ENCODE measurements at regions not wholly inside any gene's neighbourhood (a gene's known extent, or its start where the extent isn't known, plus 50 kb on each side); places are given as distances from the start of the nearest gene placed in this dataset.
"Not testable (repeated sequence)": the region's sequence is repeated elsewhere in the genome, so short reads cannot be mapped to it uniquely, and the experiment has no call there.

GRCh38 chr5:156169495-156169894 is 157.5 kb upstream of the SGCD start:
- DNase-seq: no peak

DNA sequence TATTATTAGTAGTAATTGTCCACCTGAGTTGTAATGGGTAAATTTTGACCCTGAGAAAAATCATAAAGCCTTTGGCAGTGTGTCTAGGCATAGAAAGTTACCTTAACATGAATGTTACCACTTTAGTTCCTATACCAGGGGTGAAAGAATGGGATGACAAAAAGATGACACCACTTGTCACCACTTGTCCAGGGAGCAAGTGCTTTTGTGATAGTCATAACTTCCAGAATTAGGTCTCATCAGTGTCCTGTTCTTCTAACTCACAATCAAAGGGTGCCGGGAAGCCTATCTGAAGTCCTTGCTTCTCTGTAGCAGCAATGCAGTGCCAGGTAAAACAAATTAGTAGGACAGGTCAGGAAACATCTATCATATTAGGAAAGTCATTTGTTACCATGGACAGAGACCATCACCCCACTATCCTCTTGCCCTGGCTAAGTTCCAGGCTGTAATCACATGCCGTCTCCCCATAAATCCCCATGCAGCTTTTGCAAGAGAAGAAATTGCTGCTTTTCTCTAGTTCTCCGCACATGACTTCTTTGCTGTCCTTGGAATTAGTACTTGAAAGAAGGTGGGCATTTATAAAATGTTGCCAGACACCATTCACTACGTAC is 156.5 kb upstream of the SGCD start:
- no peak for DNase-seq

DNA sequence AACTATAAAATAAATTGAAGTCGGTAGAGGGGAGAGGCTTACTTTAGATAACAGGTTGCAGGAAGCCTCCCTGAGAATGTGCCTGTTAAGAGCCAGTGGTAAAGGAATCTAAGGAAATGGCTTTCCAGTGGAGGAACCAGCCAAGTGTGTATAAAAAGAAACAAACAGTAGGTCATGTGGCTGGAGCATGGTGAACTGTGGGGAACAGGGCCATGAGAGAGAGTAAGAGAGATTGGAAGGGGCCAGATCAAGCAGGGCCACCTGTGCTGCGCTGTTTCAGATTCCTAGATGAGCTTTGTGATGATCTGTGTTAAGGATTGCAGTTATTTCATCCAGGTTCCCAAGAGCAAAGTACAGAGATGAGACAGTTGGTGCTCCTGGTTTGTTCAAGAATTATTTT is 152.7 kb upstream of the SGCD start:
- no peak for DNase-seq

- DNase-seq: no peak
Measured at GRCh38 chr5:156178117-156178516, 148.8 kb upstream of the SGCD start.

DNA sequence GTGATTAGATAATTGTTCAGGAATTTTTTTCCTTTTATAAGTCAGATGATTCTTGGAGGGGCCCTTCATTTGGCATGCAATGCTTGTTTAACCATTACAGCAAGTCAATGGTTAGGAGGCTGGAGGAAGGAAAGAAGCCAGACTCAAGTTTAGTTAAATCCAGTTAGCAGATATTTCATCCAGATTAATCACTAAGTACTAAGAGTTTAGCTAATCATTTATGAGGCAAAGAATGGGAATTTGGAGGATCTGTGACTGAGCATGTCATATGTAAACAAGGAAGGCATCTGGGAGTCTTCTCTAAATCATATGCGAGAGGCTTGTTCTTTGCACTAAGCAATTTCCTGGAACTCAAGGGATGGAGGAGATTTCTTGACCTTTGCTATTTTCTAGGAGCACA is 145.3 kb upstream of the SGCD start:
- DNase-seq: no peak

DNA sequence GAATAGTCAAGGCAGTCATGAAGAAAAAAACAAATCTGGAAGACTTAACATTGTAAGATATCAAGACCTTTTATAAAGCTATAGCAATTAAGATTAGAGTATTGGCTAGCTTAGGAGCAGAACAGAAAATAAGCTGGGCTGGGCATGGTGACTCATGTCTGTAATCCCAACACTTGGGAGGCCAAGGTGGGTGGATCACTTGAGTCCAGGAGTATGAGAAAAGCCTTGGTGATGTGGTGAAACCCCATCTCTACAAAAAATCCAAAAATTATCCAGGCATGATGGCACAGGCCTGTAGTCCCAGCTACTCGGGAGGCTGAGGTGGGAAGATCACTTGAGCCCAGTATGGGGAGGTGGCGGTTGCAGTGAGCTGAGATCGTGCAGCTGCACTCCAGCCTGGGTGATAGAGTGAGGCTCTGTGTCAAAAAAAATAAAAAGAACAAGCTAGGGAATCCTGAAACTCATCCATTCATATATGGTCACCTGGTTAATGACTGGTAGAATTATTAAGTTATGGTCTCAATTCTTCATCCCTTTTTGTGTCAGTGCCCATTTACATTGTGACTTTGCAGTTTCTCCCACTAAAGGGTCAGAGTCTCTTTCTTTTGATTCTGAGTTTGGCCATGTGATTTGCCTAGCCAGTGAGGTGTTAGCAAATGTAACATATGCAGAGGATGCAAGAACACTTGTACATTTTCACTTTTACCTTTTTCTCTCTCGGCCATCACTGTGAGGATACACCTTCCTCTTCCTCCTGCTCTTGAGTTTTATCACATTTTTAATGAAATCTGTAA is 144.6 kb upstream of the SGCD start:
- no peak for DNase-seq

- DNase-seq: no peak
Measured at GRCh38 chr5:156186760-156187159, 140.2 kb upstream of the SGCD start.

DNA sequence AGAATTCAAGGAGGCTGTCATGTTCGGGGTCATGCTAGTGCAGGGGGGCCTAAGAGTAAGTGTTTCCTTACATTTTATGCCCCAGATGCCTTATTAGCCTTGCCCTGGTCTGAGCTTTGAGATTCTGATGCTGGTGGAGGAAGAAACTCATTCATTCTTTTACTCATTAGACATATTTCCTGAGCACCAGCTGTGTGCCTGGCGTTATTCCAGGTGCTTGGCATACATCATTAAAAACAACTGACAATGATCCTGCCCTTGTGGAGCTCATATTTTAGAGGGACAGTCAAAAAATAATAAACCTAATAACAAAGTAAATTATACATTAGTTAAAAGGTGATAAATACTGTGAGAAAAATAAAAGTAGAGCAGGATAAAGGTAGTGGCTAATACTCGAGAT is 138.9 kb upstream of the SGCD start:
- no peak for DNase-seq

DNA sequence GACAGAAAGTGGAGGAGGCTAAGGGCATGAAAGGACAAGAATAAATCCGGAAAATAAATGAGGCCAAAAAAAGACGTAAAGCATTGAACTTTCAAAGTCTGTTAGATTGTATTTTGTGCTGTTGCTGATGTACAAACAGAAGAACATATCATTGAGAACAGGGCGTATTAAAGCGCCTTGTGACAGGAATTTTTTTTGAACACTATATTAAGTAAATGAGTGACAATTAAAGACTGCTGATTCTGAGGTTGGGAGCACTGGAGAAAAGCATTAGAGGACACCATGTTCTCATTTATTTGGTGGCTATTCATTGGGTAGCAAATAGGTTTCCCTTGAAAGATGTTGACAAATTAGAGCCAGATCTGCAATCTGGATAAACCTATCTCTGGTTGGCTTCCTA is 137.3 kb upstream of the SGCD start:
- no peak for DNase-seq

DNA sequence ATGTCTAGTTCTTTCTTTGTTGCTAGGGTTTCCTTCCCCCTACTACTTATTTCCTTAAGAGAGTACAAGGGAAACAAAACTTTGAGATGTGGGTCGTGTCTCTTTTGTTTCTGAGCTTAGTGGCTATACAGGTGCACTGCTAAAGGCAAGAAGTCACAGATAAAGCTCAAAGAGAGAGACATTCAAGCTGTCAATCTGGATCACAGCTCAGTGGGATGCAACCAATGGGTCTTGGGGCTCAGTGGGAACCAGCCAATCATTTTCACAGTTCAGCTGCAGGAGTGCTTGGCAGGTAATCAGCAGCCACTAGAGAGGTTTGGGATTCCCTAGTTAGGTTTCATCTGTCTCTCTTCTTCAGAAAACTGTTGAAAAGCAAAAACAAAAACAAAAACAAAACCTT is 135.4 kb upstream of the SGCD start:
- DNase-seq: no peak

- no peak for DNase-seq
Measured at GRCh38 chr5:156197042-156197635, 129.8 kb upstream of the SGCD start.

GRCh38 chr5:156199045-156199444 is 127.9 kb upstream of the SGCD start:
- no peak for DNase-seq

- no peak for DNase-seq
Measured at GRCh38 chr5:156200938-156201787, 125.8 kb upstream of the SGCD start.

GRCh38 chr5:156201788-156202403 is 125.1 kb upstream of the SGCD start:
- DNase-seq: no peak

- no peak for DNase-seq
Measured at GRCh38 chr5:156208271-156208670, 118.7 kb upstream of the SGCD start.

GRCh38 chr5:156218367-156219158 is 108.4 kb upstream of the SGCD start:
- DNase-seq: no peak

DNA sequence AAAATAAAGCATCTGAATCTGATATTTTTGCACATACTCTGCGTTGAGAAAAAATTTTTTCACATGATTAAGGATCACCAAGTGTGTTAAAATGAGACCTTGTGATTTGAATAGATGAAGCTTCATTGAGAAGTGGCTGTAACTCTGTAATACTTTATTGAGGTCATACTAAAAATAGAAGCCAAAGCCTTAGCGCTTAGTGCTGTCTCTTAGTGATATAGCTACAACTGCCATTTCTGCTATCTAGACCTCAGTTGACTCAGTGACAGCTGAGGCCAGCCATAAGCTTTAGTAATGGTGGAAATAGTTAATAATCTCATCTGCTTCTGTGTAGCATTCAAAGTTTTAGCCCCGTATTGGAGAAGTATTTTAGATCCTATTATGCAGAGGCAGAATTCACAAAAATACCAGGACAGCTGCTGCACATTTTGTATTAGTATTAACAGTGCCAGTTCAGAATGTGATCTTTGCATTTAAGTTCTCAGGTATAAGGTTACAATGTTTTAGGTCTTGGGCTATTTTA is 107.4 kb upstream of the SGCD start:
- no peak for DNase-seq

DNA sequence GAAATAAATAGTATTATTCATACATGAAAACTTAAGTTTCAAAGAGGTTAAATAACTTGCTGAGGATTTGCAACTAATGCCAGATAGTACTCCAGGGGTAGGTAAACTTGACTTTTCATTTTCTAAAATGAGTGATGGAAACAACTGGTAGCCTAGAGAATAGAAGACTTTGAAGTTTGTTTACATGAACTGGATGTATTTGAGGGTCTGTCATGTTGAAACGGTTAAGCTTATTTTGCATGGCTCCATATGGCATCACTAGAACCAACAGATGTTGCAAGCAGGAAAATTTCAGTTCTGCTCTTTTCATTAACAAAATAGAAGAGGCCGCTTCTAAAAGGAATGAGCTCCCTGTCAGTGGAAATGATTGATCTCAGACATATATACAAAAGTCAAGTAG is 105.1 kb upstream of the SGCD start:
- DNase-seq: no peak

GRCh38 chr5:156223547-156223946 is 103.4 kb upstream of the SGCD start:
- DNase-seq: no peak

- DNase-seq: not testable (repeated sequence)
Measured at GRCh38 chr5:156226485-156226884, 100.5 kb upstream of the SGCD start.

DNA sequence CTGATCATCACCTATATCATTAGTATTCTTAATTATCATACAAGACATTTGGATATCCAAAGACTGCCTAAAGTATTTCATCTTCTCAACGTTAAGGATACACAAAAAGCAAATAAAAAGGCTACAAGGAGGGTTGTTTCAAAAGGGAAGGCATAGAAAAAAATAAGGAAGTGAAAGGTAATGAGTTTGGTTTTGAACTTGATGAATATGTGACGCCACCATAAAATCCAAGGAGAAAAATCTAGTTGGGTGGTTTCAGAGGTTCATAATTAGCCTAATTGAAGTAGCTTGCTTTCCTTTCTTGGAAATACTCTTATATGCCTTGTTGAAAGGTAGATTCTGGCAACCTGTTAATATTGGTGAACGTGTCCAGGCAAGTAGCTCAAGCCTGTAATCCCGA is 96.1 kb upstream of the SGCD start:
- DNase-seq: no peak
